Neutrophil (primary cell): ENCODE measurements at regions not wholly inside any gene's neighbourhood (a gene's known extent, or its start where the extent isn't known, plus 50 kb on each side); places are given as distances from the start of the nearest gene placed in this dataset.
A peak's percentile ranks its signal among the peaks of the same experiment; 100 is the strongest.

ENCODE experiments used
- H3K27ac ChIP-seq: fragments of 200-600 bp; sonication (generic); 2 replicates; pipeline ENCODE4 v1.5.1; 2016; ENCODE audit warnings: mild to moderate bottlenecking, moderate library complexity
- H3K27me3 ChIP-seq: fragments of 200-600 bp; sonication (generic); 2 replicates; pipeline ENCODE4 v1.6.0; 2016; ENCODE audit warnings: mild to moderate bottlenecking
- H3K36me3 ChIP-seq: fragments of 200-600 bp; sonication (generic); 2 replicates; pipeline ENCODE4 v1.5.1; 2017
- H3K4me1 ChIP-seq, 2 experiments: fragments of 200-600 bp in 1 of 2; sonication (generic) in 1 of 2; 1 replicate in 1 of 2; 2 replicates in 1 of 2; pipeline versions ENCODE4 v1.5.1 to v1.6.1; 2013 to 2016; ENCODE audit warnings: low read depth in 1 of 2, low read length in 1 of 2, mild to moderate bottlenecking in 1 of 2, moderate library complexity in 1 of 2; ENCODE audit not compliant: control insufficient read depth in 1 of 2, insufficient read depth in 1 of 2
- H3K4me3 ChIP-seq, 2 experiments: fragments of 200-600 bp in 1 of 2; sonication (generic) in 1 of 2; 1 replicate in 1 of 2; 2 replicates in 1 of 2; pipeline ENCODE4 v1.5.1; 2013 to 2016; ENCODE audit warnings: low read depth in 1 of 2, low read length in 1 of 2, mild to moderate bottlenecking in 1 of 2, moderate library complexity in 1 of 2
- H3K9me3 ChIP-seq: fragments of 200-600 bp; sonication (generic); 2 replicates; pipeline ENCODE4 v1.5.1; 2016
- TF ChIP-seq, protein P1 (sequence below): fragments of 200-600 bp; sonication (generic); IDR thresholded peaks from 2 replicates; pipeline ENCODE4 v1.5.1; 2016; ENCODE audit warnings: antibody characterized with exemption

- TF ChIP-seq, protein P1, sequence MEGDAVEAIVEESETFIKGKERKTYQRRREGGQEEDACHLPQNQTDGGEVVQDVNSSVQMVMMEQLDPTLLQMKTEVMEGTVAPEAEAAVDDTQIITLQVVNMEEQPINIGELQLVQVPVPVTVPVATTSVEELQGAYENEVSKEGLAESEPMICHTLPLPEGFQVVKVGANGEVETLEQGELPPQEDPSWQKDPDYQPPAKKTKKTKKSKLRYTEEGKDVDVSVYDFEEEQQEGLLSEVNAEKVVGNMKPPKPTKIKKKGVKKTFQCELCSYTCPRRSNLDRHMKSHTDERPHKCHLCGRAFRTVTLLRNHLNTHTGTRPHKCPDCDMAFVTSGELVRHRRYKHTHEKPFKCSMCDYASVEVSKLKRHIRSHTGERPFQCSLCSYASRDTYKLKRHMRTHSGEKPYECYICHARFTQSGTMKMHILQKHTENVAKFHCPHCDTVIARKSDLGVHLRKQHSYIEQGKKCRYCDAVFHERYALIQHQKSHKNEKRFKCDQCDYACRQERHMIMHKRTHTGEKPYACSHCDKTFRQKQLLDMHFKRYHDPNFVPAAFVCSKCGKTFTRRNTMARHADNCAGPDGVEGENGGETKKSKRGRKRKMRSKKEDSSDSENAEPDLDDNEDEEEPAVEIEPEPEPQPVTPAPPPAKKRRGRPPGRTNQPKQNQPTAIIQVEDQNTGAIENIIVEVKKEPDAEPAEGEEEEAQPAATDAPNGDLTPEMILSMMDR, result no peak
- Histone ChIP-seq H3K36me3 (no peaks in the 10 kb centered on the region), H3K27ac (no peak overlapping the region), H3K27me3 (no peaks in the 10 kb centered on the region), H3K4me1 (peaks cover 11 to 13% of the 10 kb centered on the region in 2 experiments), H3K9me3 (no peaks in the 10 kb centered on the region), H3K4me3 (no peak overlapping the region)
Observed at GRCh38 chr2:48132271-48132625, 182.2 kb upstream of the FOXN2 start.

- no peaks in the 10 kb centered on the region for H3K36me3 ChIP-seq
- peaks cover 16 to 17% of the 10 kb centered on the region in 2 experiments for H3K4me1 ChIP-seq
- no peaks in the 10 kb centered on the region for H3K9me3 ChIP-seq
- TF ChIP-seq, protein P1, result no peak
- no peak overlapping the region for H3K4me3 ChIP-seq
- no peaks in the 10 kb centered on the region for H3K27me3 ChIP-seq
- H3K27ac ChIP-seq, result no peak overlapping the region
Observed at GRCh38 chr2:48134704-48135103, 179.8 kb upstream of the FOXN2 start.

DNA sequence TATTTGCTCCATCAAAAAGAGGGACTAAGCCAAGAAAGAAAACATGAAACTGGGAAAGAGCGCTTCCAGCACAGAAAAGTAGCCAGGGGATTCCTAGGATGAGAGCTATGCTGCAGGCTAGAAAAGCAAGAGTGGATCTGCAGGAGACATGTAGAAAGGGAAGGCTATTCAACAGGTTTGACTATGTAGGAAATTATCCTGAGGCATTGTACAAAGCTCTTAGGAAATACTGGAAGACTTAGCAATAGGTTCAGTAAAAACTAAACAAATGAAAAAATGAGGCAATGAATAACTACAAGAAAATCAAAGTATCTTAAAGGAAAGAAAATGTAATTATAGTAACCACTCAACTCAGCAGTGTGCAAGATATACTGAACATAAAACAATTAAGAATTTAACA lies 178.7 kb upstream of the FOXN2 start:
- no peaks in the 10 kb centered on the region for H3K27me3 ChIP-seq
- H3K4me3 ChIP-seq, result no peak overlapping the region
- H3K9me3 ChIP-seq, result no peaks in the 10 kb centered on the region
- TF ChIP-seq, protein P1, result no peak
- no peaks in the 10 kb centered on the region for H3K36me3 ChIP-seq
- H3K27ac ChIP-seq, result no peak overlapping the region
- H3K4me1 ChIP-seq, result peaks cover 16 to 17% of the 10 kb centered on the region in 2 experiments

GRCh38 chr2:48137829-48138228 lies 176.7 kb upstream of the FOXN2 start:
- H3K27me3 ChIP-seq, result no peaks in the 10 kb centered on the region
- peaks cover 16 to 17% of the 10 kb centered on the region in 2 experiments for H3K4me1 ChIP-seq
- H3K9me3 ChIP-seq, result no peaks in the 10 kb centered on the region
- H3K4me3 ChIP-seq, result no peak overlapping the region
- peak overlapping the region; percentile 66 for H3K27ac ChIP-seq
- TF ChIP-seq, protein P1, result no peak
- no peaks in the 10 kb centered on the region for H3K36me3 ChIP-seq

DNA sequence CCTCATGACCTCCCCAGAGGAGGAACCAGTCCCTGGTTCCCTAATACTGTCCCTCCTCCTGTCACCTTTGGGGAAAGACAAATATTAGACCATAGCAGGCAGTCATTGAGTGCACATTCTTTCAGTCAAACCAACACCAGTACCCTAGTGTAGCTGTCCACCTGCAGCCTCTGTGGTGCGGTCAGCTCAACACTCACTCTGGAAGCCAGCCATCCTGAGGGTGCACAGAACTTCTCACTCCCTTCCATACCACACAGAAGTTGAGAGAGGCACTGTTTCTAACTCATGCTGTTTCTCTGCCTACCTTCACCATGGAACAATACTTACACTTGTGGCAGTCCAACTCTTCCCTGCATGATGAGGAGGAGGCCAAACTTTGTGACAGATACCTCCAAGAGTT lies 175.6 kb upstream of the FOXN2 start:
- Histone ChIP-seq H3K4me1 (peaks cover 16 to 17% of the 10 kb centered on the region in 2 experiments), H3K36me3 (no peaks in the 10 kb centered on the region), H3K27ac (peak overlapping the region; percentile 66), H3K4me3 (no peak overlapping the region), H3K27me3 (no peaks in the 10 kb centered on the region), H3K9me3 (no peaks in the 10 kb centered on the region)
- TF ChIP-seq, protein P1, result no peak

GRCh38 chr2:48140586-48140985 lies 173.9 kb upstream of the FOXN2 start:
- Histone ChIP-seq H3K27ac (no peak overlapping the region), H3K4me3 (no peak overlapping the region), H3K9me3 (no peaks in the 10 kb centered on the region), H3K36me3 (no peaks in the 10 kb centered on the region), H3K27me3 (no peaks in the 10 kb centered on the region), H3K4me1 (peaks cover 29 to 30% of the 10 kb centered on the region in 2 experiments)
- TF ChIP-seq, protein P1, result no peak
